H9 (cell line): ENCODE measurements at regions not wholly inside any gene's neighbourhood (a gene's known extent, or its start where the extent isn't known, plus 50 kb on each side); places are given as distances from the start of the nearest gene placed in this dataset.

ENCODE experiments used
- DNase-seq: peaks from one replicate; pipeline ENCODE4 v3.0.0-alpha.2; 2017
- H2AFZ ChIP-seq: one replicate; pipeline ENCODE4 v1.6.1; 2013; ENCODE audit warnings: mild to moderate bottlenecking, low read length, control low read depth, moderate library complexity
- H2AK5ac ChIP-seq: 2 replicates; pipeline ENCODE4 v1.6.1; 2013; ENCODE audit warnings: low read length, control low read depth, mixed read lengths; ENCODE audit not compliant: insufficient read length
- H2BK120ac ChIP-seq: one replicate; pipeline ENCODE4 v1.6.1; 2013; ENCODE audit warnings: low read depth, mild to moderate bottlenecking, low read length, control low read depth, inconsistent platforms; ENCODE audit not compliant: poor library complexity, severe bottlenecking
- H2BK12ac ChIP-seq: 2 replicates; pipeline ENCODE4 v1.6.1; 2013; ENCODE audit warnings: low read length, control low read depth, mixed read lengths, low read depth; ENCODE audit not compliant: insufficient read length
- H2BK15ac ChIP-seq: 2 replicates; pipeline ENCODE4 v1.6.1; 2013; ENCODE audit warnings: low read depth, low read length, control low read depth
- H2BK20ac ChIP-seq: one replicate; pipeline ENCODE4 v1.6.1; 2013; ENCODE audit warnings: low read depth, mild to moderate bottlenecking, low read length, control low read depth, inconsistent platforms; ENCODE audit not compliant: poor library complexity, severe bottlenecking
- H2BK5ac ChIP-seq: 2 replicates; pipeline ENCODE4 v1.6.1; 2013; ENCODE audit warnings: low read length, control low read depth, mixed read lengths; ENCODE audit not compliant: insufficient read length
- H3K14ac ChIP-seq: 2 replicates; pipeline ENCODE4 v1.6.1; 2013; ENCODE audit warnings: low read length, control low read depth; ENCODE audit not compliant: insufficient read depth
- H3K18ac ChIP-seq: 2 replicates; pipeline ENCODE4 v1.6.1; 2013; ENCODE audit warnings: low read depth, mild to moderate bottlenecking, mixed read lengths, low read length, control low read depth; ENCODE audit not compliant: insufficient read length
- H3K23ac ChIP-seq: 2 replicates; pipeline ENCODE4 v1.6.1; 2013; ENCODE audit warnings: low read length, control low read depth, mixed read lengths, low read depth; ENCODE audit not compliant: insufficient read length
- H3K23me2 ChIP-seq: 2 replicates; pipeline ENCODE4 v1.6.1; 2013; ENCODE audit warnings: low read depth, mild to moderate bottlenecking, mixed read lengths, low read length, control low read depth; ENCODE audit not compliant: insufficient read length, poor library complexity, severe bottlenecking
- H3K27ac ChIP-seq: 2 replicates; pipeline ENCODE4 v1.5.1; 2013; ENCODE audit warnings: low read length, control low read depth, mixed read lengths, low read depth; ENCODE audit not compliant: insufficient read length
- H3K27me3 ChIP-seq: 2 replicates; pipeline ENCODE4 v1.6.1; 2013; ENCODE audit warnings: low read length, control low read depth, inconsistent platforms; ENCODE audit not compliant: insufficient read depth
- H3K4ac ChIP-seq: 2 replicates; pipeline ENCODE4 v1.6.1; 2013; ENCODE audit warnings: low read depth, mild to moderate bottlenecking, control low read depth, inconsistent platforms, low read length, moderate library complexity
- H3K4me1 ChIP-seq: 2 replicates; pipeline ENCODE4 v1.6.1; 2013; ENCODE audit warnings: low read length, control low read depth, inconsistent platforms; ENCODE audit not compliant: insufficient read depth
- H3K4me2 ChIP-seq: 2 replicates; pipeline ENCODE4 v1.6.1; 2013; ENCODE audit warnings: low read length, control low read depth, mixed read lengths; ENCODE audit not compliant: insufficient read length, insufficient read depth
- H3K56ac ChIP-seq: 2 replicates; pipeline ENCODE4 v1.6.1; 2013; ENCODE audit warnings: low read depth, mild to moderate bottlenecking, mixed read lengths, low read length, control low read depth; ENCODE audit not compliant: insufficient read length
- H3K79me1 ChIP-seq: 2 replicates; pipeline ENCODE4 v1.6.1; 2013; ENCODE audit warnings: low read depth, mild to moderate bottlenecking, moderate library complexity, low read length, control low read depth, inconsistent platforms; ENCODE audit not compliant: insufficient read depth, poor library complexity, severe bottlenecking
- H3K79me2 ChIP-seq: 2 replicates; pipeline ENCODE4 v1.6.1; 2013; ENCODE audit warnings: low read length, control low read depth, inconsistent platforms; ENCODE audit not compliant: insufficient read depth
- H3K9ac ChIP-seq: 2 replicates; pipeline ENCODE4 v1.6.1; 2013; ENCODE audit warnings: low read length, control low read depth, mixed read lengths; ENCODE audit not compliant: insufficient read length; ENCODE audit errors: extremely low read depth
- H3K9me3 ChIP-seq: one replicate; pipeline ENCODE4 v1.6.1; 2013; ENCODE audit warnings: low read depth, low read length, inconsistent platforms; ENCODE audit not compliant: control insufficient read depth
- H3T11ph ChIP-seq: one replicate; pipeline ENCODE4 v1.6.1; 2013; ENCODE audit warnings: mild to moderate bottlenecking, low read length, control low read depth, inconsistent platforms
- H4K20me1 ChIP-seq: one replicate; pipeline ENCODE4 v1.6.1; 2013; ENCODE audit not compliant: control insufficient read depth, insufficient read length, insufficient read depth
- H4K5ac ChIP-seq: 2 replicates; pipeline ENCODE4 v1.6.1; 2013; ENCODE audit warnings: low read depth, mild to moderate bottlenecking, mixed read lengths, low read length, control low read depth; ENCODE audit not compliant: insufficient read length
- H4K8ac ChIP-seq: replicated peaks from 2 replicates; pipeline ENCODE4 v1.6.1; 2013; ENCODE audit warnings: low read length, control low read depth, mixed read lengths, low read depth; ENCODE audit not compliant: insufficient read length
- H4K91ac ChIP-seq: 2 replicates; pipeline ENCODE4 v1.6.1; 2013; ENCODE audit warnings: low read depth, mild to moderate bottlenecking, moderate library complexity, mixed read lengths, low read length, control low read depth; ENCODE audit not compliant: insufficient read length
- H3K27ac Mint-ChIP-seq, 3 experiments: 2 replicates in 2 of 3; 3 replicates in 1 of 3; pipeline ENCODE4 v1.8.0; 2020 to 2021; ENCODE audit warnings: mixed read lengths in 3 of 3, mild to moderate bottlenecking in 1 of 3, moderate library complexity in 1 of 3
- H3K27me3 Mint-ChIP-seq: 2 replicates; pipeline ENCODE4 v1.8.0; 2021; ENCODE audit warnings: low read depth, mild to moderate bottlenecking, moderate library complexity, mixed read lengths
- H3K36me3 Mint-ChIP-seq, 3 experiments: 2 replicates in 2 of 3; 3 replicates in 1 of 3; pipeline ENCODE4 v1.8.0; 2020 to 2021; ENCODE audit warnings: low read depth in 3 of 3, mixed read lengths in 3 of 3; ENCODE audit not compliant: insufficient read depth in 1 of 3
- H3K4me1 Mint-ChIP-seq, 2 experiments: 2 replicates each; pipeline ENCODE4 v1.8.0; 2020; ENCODE audit warnings: mixed read lengths in 2 of 2
- H3K4me3 Mint-ChIP-seq, 2 experiments: 2 replicates in 1 of 2; 3 replicates in 1 of 2; pipeline ENCODE4 v1.8.0; 2020 to 2021; ENCODE audit warnings: mild to moderate bottlenecking in 2 of 2, mixed read lengths in 2 of 2, moderate library complexity in 1 of 2
- H3K9me3 Mint-ChIP-seq, 2 experiments: 2 replicates in 1 of 2; 3 replicates in 1 of 2; pipeline ENCODE4 v1.8.0; 2020; ENCODE audit warnings: mild to moderate bottlenecking in 2 of 2, mixed read lengths in 2 of 2, moderate library complexity in 1 of 2
- CTCF ChIP-seq: fragments of 200-600 bp; sonication (generic); conservative IDR thresholded peaks from 3 replicates; pipeline ENCODE4 v1.8.0; 2021; ENCODE audit warnings: antibody characterized with exemption, mild to moderate bottlenecking
- WGBS: extraction: QIAGEN DNeasy Blood & Tissue Kit; methylation state at CpG from one replicate; pipeline ENCODE4 v1.1.7; 2013; ENCODE audit warnings: missing lambda C conversion rate, low lambda C conversion rate, mixed read lengths; ENCODE audit not compliant: insufficient read length; ENCODE audit errors: extremely low coverage; 5-methylcytosine and 5-hydroxymethylcytosine counted together

DNA sequence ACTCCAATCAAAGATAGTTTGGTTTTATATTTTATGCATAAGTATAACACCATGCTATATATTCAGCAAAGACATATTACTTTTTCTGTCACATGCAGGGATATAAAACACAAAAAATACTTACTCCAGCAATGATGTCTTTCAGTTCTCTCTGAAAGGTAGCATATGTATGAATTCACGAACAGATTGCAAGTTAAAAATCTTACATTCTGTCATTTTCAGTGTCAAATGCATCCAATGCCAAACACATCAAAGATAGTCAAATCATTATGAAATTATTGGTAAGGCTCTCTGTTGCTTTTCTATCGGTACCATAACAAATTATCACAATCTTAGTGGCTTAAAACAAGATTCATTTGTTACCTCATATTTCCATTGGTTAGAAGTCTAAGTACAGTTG, 492.0 kb upstream of the KIF2B start:
- Histone ChIP-seq H3K23ac (no peak overlapping the region), H3K79me2 (no peaks in the 10 kb centered on the region), H3K14ac (no peak overlapping the region), H4K5ac (no peak overlapping the region), H2BK20ac (no peak overlapping the region), H4K91ac (no peak overlapping the region), H3K27ac (no peak overlapping the region), H3K4ac (no peak overlapping the region), H3K79me1 (no peaks in the 10 kb centered on the region), H3K27me3 (no peaks in the 10 kb centered on the region), H3K9ac (no peak overlapping the region), H2BK15ac (no peak overlapping the region), H4K8ac (no peak overlapping the region), H3K9me3 (no peaks in the 10 kb centered on the region), H2BK12ac (no peak overlapping the region), H2AFZ (no peak overlapping the region), H3K4me2 (no peak overlapping the region), H3K23me2 (no peaks in the 10 kb centered on the region), H3K18ac (no peak overlapping the region), H3K56ac (no peak overlapping the region), H4K20me1 (no peaks in the 10 kb centered on the region), H2BK120ac (no peak overlapping the region), H2AK5ac (no peak overlapping the region), H3K4me1 (no peaks in the 10 kb centered on the region), H2BK5ac (no peak overlapping the region), H3T11ph (no peak overlapping the region)
- no peak for TF ChIP-seq CTCF
- no peak for DNase-seq
- Mint-ChIP-seq H3K9me3 (no peaks in the 10 kb centered on the region), H3K4me1 (no peaks in the 10 kb centered on the region), H3K4me3 (no peak overlapping the region), H3K36me3 (0 out of 7 replicates have a peak, but pooled peaks cover 0 to 3% (median 0%) of the 10 kb centered on the region in 3 experiments), H3K27ac (no peak overlapping the region), H3K27me3 (no peaks in the 10 kb centered on the region)
- WGBS: no CpG with 5 or more reads among the region's 2 CpGs
